ACC112 (cell line): ENCODE measurements at regions not wholly inside any gene's neighbourhood (a gene's known extent, or its start where the extent isn't known, plus 50 kb on each side); places are given as distances from the start of the nearest gene placed in this dataset.

Source experiments
- H2AFZ ChIP-seq: fragments of 200-600 bp; sonication (generic); one replicate; pipeline ENCODE4 v1.6.0; 2017; ENCODE audit warnings: antibody characterized with exemption, low read length; ENCODE audit not compliant: unreplicated experiment
- H3K27ac ChIP-seq: fragments of 200-600 bp; sonication (generic); 2 replicates; pipeline ENCODE4 v1.5.1; 2014; ENCODE audit warnings: low read depth, mild to moderate bottlenecking, antibody characterized with exemption, low read length, moderate library complexity
- H3K27me3 ChIP-seq: fragments of 200-600 bp; sonication (generic); 2 replicates; pipeline ENCODE4 v1.6.1; 2014; ENCODE audit warnings: mild to moderate bottlenecking, antibody characterized with exemption, low read length, moderate library complexity, mixed read lengths; ENCODE audit not compliant: insufficient read depth
- H3K36me3 ChIP-seq: fragments of 200-600 bp; sonication (generic); 2 replicates; pipeline ENCODE4 v1.6.1; 2016; ENCODE audit warnings: mild to moderate bottlenecking, antibody characterized with exemption, low read length, moderate library complexity, mixed read lengths; ENCODE audit not compliant: insufficient read depth
- H3K4me1 ChIP-seq: fragments of 200-600 bp; sonication (generic); one replicate; pipeline ENCODE4 v1.6.1; 2016; ENCODE audit warnings: low read length, mixed read lengths; ENCODE audit not compliant: insufficient read depth, unreplicated experiment, control insufficient read depth
- H3K4me3 ChIP-seq: fragments of 200-600 bp; sonication (generic); 2 replicates; pipeline ENCODE4 v1.5.1; 2014; ENCODE audit warnings: mild to moderate bottlenecking, low read depth, low read length
- H3K79me2 ChIP-seq: fragments of 200-600 bp; sonication (generic); one replicate; pipeline ENCODE4 v1.6.0; 2016; ENCODE audit warnings: low read length; ENCODE audit not compliant: control insufficient read depth, unreplicated experiment, insufficient read depth

- Histone ChIP-seq H3K27me3 (no peaks in the 10 kb centered on the region), H3K4me1 (no peaks in the 10 kb centered on the region), H3K79me2 (no peaks in the 10 kb centered on the region), H2AFZ (no peak overlapping the region), H3K4me3 (no peak overlapping the region), H3K27ac (no peak overlapping the region), H3K36me3 (no peaks in the 10 kb centered on the region)
Measured at GRCh38 chr6:104401926-104402325, 457.8 kb downstream of the HACE1 start.

DNA sequence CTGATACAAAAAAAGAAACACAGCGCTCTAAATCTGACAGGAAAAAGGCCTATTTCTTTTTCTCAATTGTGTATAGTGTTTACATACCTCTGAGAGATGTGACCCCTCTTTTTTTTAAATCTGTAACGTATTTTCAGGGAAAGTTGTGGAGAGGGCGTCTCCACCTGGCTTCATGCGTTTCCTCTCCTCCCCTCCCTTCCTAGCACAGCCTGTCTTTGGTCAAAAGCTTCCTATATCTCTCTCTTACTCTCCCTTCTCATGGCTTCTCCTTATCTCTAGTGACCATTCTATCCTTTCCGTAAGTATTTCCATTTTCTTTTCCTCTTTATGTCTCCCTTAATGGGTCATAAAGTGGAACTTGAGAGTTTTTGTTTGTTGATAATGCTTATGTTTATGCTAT lies 458.9 kb downstream of the HACE1 start:
- Histone ChIP-seq H3K79me2 (no peaks in the 10 kb centered on the region), H3K4me3 (no peak overlapping the region), H3K36me3 (no peaks in the 10 kb centered on the region), H3K27ac (no peak overlapping the region), H3K27me3 (no peaks in the 10 kb centered on the region), H3K4me1 (no peaks in the 10 kb centered on the region), H2AFZ (no peak overlapping the region)

DNA sequence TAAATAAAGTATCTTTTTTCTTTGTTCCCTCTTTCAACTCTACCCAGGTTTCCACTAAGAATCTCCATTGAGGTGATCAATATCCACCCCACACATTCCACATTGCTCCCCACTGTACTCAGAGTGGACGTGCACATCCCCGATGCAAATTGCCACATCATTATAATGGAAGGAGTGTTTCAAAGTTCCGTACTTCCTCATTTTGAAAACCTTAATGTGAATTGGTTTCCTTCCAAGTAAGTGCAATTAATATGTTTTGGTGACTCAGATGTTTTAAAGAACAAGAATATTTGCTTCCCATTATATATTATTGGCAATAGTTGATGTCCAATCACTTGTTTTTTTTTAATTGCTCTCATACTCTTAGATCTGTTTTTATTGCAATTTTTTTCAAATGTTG lies 463.6 kb downstream of the HACE1 start:
- Histone ChIP-seq H3K27me3 (no peaks in the 10 kb centered on the region), H2AFZ (no peak overlapping the region), H3K27ac (no peak overlapping the region), H3K4me1 (no peaks in the 10 kb centered on the region), H3K79me2 (no peaks in the 10 kb centered on the region), H3K36me3 (no peaks in the 10 kb centered on the region), H3K4me3 (no peak overlapping the region)

DNA sequence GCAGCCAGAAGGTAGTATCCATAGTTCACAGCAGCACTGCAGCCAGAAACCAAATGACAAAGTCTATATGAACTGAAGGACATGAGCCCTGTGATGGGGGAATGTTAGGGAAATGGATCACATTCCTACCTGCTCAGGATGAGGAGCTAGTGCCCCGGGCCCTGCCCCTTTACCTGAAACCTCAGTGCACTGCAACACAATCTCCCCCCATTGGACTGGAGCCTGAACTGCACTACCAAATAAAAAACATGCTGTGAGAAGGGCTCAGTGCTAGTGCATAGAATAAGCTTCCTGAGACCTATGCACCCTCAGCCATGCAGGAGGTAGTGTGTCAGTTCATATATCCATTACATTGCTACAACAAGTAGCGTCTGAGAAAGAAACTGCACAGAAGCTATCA lies 477.8 kb downstream of the HACE1 start:
- Histone ChIP-seq H3K4me3 (no peak overlapping the region), H3K27me3 (no peaks in the 10 kb centered on the region), H2AFZ (no peak overlapping the region), H3K79me2 (no peaks in the 10 kb centered on the region), H3K27ac (no peak overlapping the region), H3K4me1 (no peaks in the 10 kb centered on the region), H3K36me3 (no peaks in the 10 kb centered on the region)

DNA sequence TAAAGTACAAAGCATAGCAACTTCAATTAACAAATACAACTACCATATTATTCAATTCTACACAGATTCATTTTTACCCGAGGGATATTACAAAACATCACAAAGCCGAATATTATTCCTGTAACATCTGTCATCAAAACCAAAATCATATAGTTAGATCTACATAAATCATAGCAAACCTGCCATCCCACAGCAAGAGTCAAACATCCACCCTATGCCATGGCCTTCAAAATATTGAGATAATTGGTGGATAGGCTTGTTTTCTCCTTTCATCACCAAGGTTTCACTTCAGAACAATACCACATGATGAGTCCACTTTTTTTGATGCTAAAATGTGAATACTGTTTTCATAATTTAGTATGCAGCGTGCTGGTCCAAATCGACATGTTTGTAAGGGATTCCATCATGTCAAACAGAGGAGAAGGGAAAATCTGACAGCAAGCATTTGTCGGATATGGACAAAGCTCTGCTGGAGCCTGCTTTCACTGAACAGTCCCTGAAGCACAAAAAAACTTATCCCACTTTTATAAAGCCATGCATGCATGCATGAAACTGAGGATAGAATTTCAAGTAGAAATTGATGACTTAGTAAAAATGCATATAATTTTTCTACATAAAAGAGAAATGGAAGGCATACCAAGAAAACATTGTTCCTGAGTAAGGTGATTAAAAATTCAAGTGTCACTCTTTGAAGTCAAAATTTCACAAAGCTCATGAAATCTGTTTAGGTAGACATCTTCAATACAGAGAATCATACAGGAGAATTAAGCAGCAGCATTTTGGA lies 494.1 kb downstream of the HACE1 start:
- 0 out of 2 replicates have a peak, but pooled peaks cover 6% of the 10 kb centered on the region for H3K27me3 ChIP-seq
- no peaks in the 10 kb centered on the region for H3K79me2 ChIP-seq
- H3K4me3 ChIP-seq = no peak overlapping the region
- H3K4me1 ChIP-seq = no peaks in the 10 kb centered on the region
- no peak overlapping the region for H2AFZ ChIP-seq
- H3K36me3 ChIP-seq = no peaks in the 10 kb centered on the region
- H3K27ac ChIP-seq = no peak overlapping the region

DNA sequence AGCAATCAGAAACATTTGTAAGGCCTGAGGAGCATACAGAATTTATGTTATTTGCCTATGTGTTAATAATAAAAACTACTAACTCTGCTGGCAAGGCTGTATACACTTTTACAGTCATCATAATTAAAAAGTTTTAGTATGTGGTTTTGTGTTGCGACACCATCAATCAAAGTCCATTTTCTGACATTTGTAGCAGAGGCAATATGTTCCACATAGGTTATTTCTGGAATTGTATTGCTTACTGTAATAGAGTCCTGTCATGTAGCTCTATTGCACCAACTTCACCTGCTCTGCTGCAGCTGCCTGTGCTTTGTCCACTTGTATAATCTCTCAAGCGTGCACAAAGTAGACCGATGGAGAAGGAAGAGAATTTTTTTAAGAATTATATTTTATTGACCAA lies 501.8 kb downstream of the HACE1 start:
- Histone ChIP-seq H3K79me2 (no peaks in the 10 kb centered on the region), H3K4me1 (no peaks in the 10 kb centered on the region), H3K4me3 (no peak overlapping the region), H2AFZ (no peak overlapping the region), H3K27ac (no peak overlapping the region), H3K36me3 (no peaks in the 10 kb centered on the region), H3K27me3 (no peaks in the 10 kb centered on the region)

DNA sequence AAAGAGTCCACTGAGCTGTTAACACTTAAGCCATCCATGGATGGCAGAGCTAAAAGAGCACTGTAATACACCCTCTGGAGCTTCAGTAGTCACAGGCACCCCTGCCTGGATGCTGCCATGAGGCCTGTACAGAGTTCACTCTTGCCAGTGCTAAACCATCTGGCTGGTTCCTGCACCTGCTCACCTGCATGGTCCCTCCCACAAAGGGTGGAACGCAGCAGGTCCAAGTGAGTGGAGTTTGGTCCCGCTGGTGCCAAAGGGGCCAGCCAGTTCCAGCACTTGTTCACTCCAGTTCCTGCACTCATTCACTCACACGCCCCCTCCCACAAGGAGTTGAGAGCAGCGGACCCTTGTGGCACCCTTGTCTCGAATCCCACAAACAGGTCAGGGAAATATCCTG lies 503.5 kb downstream of the HACE1 start:
- H3K36me3 ChIP-seq = no peaks in the 10 kb centered on the region
- no peaks in the 10 kb centered on the region for H3K4me1 ChIP-seq
- H3K27me3 ChIP-seq = no peaks in the 10 kb centered on the region
- H3K27ac ChIP-seq = no peak overlapping the region
- H3K79me2 ChIP-seq = no peaks in the 10 kb centered on the region
- no peak overlapping the region for H3K4me3 ChIP-seq
- no peak overlapping the region for H2AFZ ChIP-seq

DNA sequence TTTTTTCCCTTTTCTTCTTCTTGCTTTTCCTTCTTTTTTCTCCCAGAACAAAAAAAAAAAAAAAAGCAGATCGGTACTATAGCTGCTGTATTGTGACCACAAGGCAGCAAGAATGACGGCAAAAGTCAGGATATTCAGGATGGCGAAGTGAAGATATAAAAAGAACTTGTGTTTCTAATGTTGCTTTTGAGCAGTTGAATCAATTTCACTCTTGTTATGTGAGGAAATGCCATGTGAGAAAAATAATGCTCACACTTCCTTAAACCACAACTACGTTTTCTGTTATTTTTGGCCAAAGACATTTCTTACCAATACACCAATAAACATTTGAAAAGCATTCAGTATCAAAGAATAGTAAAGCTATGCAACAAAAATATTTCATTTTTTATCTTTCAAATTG lies 510.5 kb downstream of the HACE1 start:
- Histone ChIP-seq H3K4me3 (no peak overlapping the region), H3K79me2 (no peaks in the 10 kb centered on the region), H2AFZ (no peak overlapping the region), H3K27me3 (no peaks in the 10 kb centered on the region), H3K4me1 (no peaks in the 10 kb centered on the region), H3K27ac (no peak overlapping the region), H3K36me3 (no peaks in the 10 kb centered on the region)

GRCh38 chr6:104344223-104344622 lies 515.5 kb downstream of the HACE1 start:
- H3K79me2 ChIP-seq = no peaks in the 10 kb centered on the region
- no peaks in the 10 kb centered on the region for H3K27me3 ChIP-seq
- no peak overlapping the region for H3K4me3 ChIP-seq
- H3K4me1 ChIP-seq = no peaks in the 10 kb centered on the region
- H2AFZ ChIP-seq = no peak overlapping the region
- H3K27ac ChIP-seq = no peak overlapping the region
- H3K36me3 ChIP-seq = no peaks in the 10 kb centered on the region

- no peaks in the 10 kb centered on the region for H3K27me3 ChIP-seq
- H2AFZ ChIP-seq = no peak overlapping the region
- H3K4me3 ChIP-seq = no peak overlapping the region
- H3K4me1 ChIP-seq = no peaks in the 10 kb centered on the region
- H3K27ac ChIP-seq = no peak overlapping the region
- H3K79me2 ChIP-seq = no peaks in the 10 kb centered on the region
- no peaks in the 10 kb centered on the region for H3K36me3 ChIP-seq
Measured at GRCh38 chr6:104332364-104332763, 527.4 kb downstream of the HACE1 start.

DNA sequence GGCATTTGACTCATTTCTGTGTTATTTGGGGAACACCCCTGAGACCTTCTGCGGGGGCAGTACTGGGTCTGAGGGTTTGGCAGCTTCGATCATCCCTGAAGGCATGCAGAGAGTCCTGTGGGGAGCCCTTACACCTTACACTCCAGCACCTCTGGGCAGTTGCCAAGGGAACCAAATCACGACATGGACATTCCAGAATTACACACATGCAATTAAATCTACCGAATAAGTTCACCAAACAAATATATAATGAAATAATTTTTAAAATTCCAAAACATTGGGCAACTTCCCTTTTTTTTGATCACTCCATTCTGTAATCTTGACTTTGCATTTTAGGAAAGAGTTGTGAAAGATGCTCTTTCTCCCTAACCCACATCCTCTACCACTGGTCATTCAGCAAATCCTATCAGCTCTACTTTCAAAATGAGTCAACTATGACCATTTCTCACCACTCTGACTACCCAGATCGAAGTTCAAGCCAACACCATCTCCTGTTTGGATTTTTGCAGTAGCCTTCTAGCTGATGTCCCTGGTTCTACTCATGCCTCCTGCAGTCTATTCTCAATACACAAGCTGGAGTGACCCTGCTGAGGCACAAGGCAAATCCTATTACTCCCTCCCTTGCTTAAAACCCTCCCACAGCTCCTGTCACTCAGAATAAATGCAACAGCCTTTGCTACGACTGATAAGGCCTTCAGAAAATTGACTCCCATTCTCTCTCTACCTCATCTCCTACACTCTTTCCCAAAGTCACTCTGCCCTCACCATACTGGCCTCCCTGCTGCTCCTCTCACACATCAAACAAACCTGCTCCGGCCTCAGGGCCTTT lies 533.3 kb downstream of the HACE1 start:
- Histone ChIP-seq H3K79me2 (no peaks in the 10 kb centered on the region), H3K36me3 (no peaks in the 10 kb centered on the region), H3K27ac (peak overlapping the region; percentile 76), H2AFZ (no peak overlapping the region), H3K4me1 (peaks cover 8% of the 10 kb centered on the region), H3K27me3 (no peaks in the 10 kb centered on the region), H3K4me3 (peak overlapping the region; percentile 31)
